T-helper 17 cell (primary cell): ENCODE measurements at regions not wholly inside any gene's neighbourhood (a gene's known extent, or its start where the extent isn't known, plus 50 kb on each side); places are given as distances from the start of the nearest gene placed in this dataset.
A peak's percentile ranks its signal among the peaks of the same experiment; 100 is the strongest.

Experiments used
- ATAC-seq: fragments of 150-1000 bp; cut with Tn5 transposase; 2 replicates; pipeline ENCODE4 v1.10.0; 2021; ENCODE audit warnings: mild to moderate bottlenecking, moderate library complexity
- DNase-seq, 3 donors: peaks; one replicate each; pipeline versions ENCODE4 v3.0.0 to v3.0.0-alpha.2; 2020 to 2021
- H3K9me3 ChIP-seq: one replicate; pipeline ENCODE4 v1.7.0; 2013; ENCODE audit warnings: low read length, mild to moderate bottlenecking; ENCODE audit not compliant: control insufficient read depth, poor library complexity, severe bottlenecking
- H3K27ac Mint-ChIP-seq: one replicate; pipeline ENCODE4 v1.8.0; 2022; ENCODE audit warnings: mild to moderate bottlenecking, moderate library complexity, mixed read lengths
- H3K27me3 Mint-ChIP-seq: one replicate; pipeline ENCODE4 v1.8.0; 2022; ENCODE audit warnings: mixed read lengths
- H3K36me3 Mint-ChIP-seq: one replicate; pipeline ENCODE4 v1.8.0; 2022; ENCODE audit warnings: low read depth, mixed read lengths
- H3K4me1 Mint-ChIP-seq: one replicate; pipeline ENCODE4 v1.8.0; 2022; ENCODE audit warnings: mild to moderate bottlenecking, mixed read lengths
- H3K4me3 Mint-ChIP-seq: one replicate; pipeline ENCODE4 v1.8.0; 2022; ENCODE audit warnings: mild to moderate bottlenecking, moderate library complexity, mixed read lengths

GRCh38 chr19:29113838-29114237 lies 99.1 kb downstream of the UQCRFS1 start:
- peaks cover 7% of the 10 kb centered on the region for H3K27me3 Mint-ChIP-seq
- no peak for ATAC-seq
- no peak for DNase-seq
- no peak overlapping the region for H3K27ac Mint-ChIP-seq
- no peaks in the 10 kb centered on the region for H3K36me3 Mint-ChIP-seq
- no peak overlapping the region for H3K4me3 Mint-ChIP-seq
- H3K9me3 ChIP-seq, result no peaks in the 10 kb centered on the region
- no peaks in the 10 kb centered on the region for H3K4me1 Mint-ChIP-seq

- ATAC-seq, result no peak
- Mint-ChIP-seq H3K36me3 (no peaks in the 10 kb centered on the region), H3K4me1 (no peaks in the 10 kb centered on the region), H3K27ac (no peak overlapping the region), H3K27me3 (peaks cover 7% of the 10 kb centered on the region), H3K4me3 (no peak overlapping the region)
- no peaks in the 10 kb centered on the region for H3K9me3 ChIP-seq
- no peak for DNase-seq
These were observed 101.4 kb downstream of the UQCRFS1 start for GRCh38 chr19:29111576-29111975.

- Mint-ChIP-seq H3K27ac (no peak overlapping the region), H3K36me3 (no peaks in the 10 kb centered on the region), H3K4me3 (no peak overlapping the region), H3K4me1 (no peaks in the 10 kb centered on the region), H3K27me3 (peaks cover 7% of the 10 kb centered on the region)
- H3K9me3 ChIP-seq, result no peaks in the 10 kb centered on the region
- ATAC-seq (no peak), DNase-seq (no peak)
These were observed 105.1 kb downstream of the UQCRFS1 start for GRCh38 chr19:29107831-29108230.

- peaks cover 4% of the 10 kb centered on the region for H3K27me3 Mint-ChIP-seq
- DNase-seq (no peak), ATAC-seq (no peak)
- no peak overlapping the region for H3K27ac Mint-ChIP-seq
- no peaks in the 10 kb centered on the region for H3K36me3 Mint-ChIP-seq
- no peak overlapping the region for H3K4me3 Mint-ChIP-seq
- no peaks in the 10 kb centered on the region for H3K9me3 ChIP-seq
- H3K4me1 Mint-ChIP-seq, result no peaks in the 10 kb centered on the region
These were observed 106.5 kb downstream of the UQCRFS1 start for GRCh38 chr19:29106346-29106885.

GRCh38 chr19:29105629-29106292 lies 107.2 kb downstream of the UQCRFS1 start:
- no peak overlapping the region for H3K4me3 Mint-ChIP-seq
- DNase-seq, result no peak
- no peak overlapping the region for H3K27ac Mint-ChIP-seq
- ATAC-seq, result no peak
- H3K36me3 Mint-ChIP-seq, result no peaks in the 10 kb centered on the region
- H3K27me3 Mint-ChIP-seq, result no peaks in the 10 kb centered on the region
- H3K4me1 Mint-ChIP-seq, result no peaks in the 10 kb centered on the region
- H3K9me3 ChIP-seq, result no peaks in the 10 kb centered on the region

- no peaks in the 10 kb centered on the region for H3K9me3 ChIP-seq
- no peak for DNase-seq
- Mint-ChIP-seq H3K27ac (no peak overlapping the region), H3K4me1 (no peaks in the 10 kb centered on the region), H3K27me3 (no peaks in the 10 kb centered on the region), H3K4me3 (no peak overlapping the region), H3K36me3 (no peaks in the 10 kb centered on the region)
- ATAC-seq, result no peak
These were observed 108.2 kb downstream of the UQCRFS1 start for GRCh38 chr19:29104605-29105241.

GRCh38 chr19:29098863-29099481 lies 114.0 kb downstream of the UQCRFS1 start:
- no peaks in the 10 kb centered on the region for H3K36me3 Mint-ChIP-seq
- DNase-seq (no peak), ATAC-seq (no peak)
- peaks cover 4% of the 10 kb centered on the region for H3K27me3 Mint-ChIP-seq
- H3K9me3 ChIP-seq, result no peaks in the 10 kb centered on the region
- no peak overlapping the region for H3K27ac Mint-ChIP-seq
- H3K4me1 Mint-ChIP-seq, result no peaks in the 10 kb centered on the region
- no peak overlapping the region for H3K4me3 Mint-ChIP-seq

GRCh38 chr19:29098091-29098490 lies 114.9 kb downstream of the UQCRFS1 start:
- Mint-ChIP-seq H3K27me3 (peaks cover 4% of the 10 kb centered on the region), H3K4me3 (no peak overlapping the region), H3K27ac (no peak overlapping the region), H3K4me1 (no peaks in the 10 kb centered on the region), H3K36me3 (no peaks in the 10 kb centered on the region)
- DNase-seq (no peak), ATAC-seq (no peak)
- H3K9me3 ChIP-seq, result no peaks in the 10 kb centered on the region

GRCh38 chr19:29096896-29097295 lies 116.1 kb downstream of the UQCRFS1 start:
- Mint-ChIP-seq H3K4me3 (no peak overlapping the region), H3K4me1 (no peaks in the 10 kb centered on the region), H3K27me3 (peaks cover 4% of the 10 kb centered on the region), H3K36me3 (no peaks in the 10 kb centered on the region), H3K27ac (no peak overlapping the region)
- no peak for DNase-seq
- ATAC-seq, result no peak
- no peaks in the 10 kb centered on the region for H3K9me3 ChIP-seq

- Mint-ChIP-seq H3K27ac (no peak overlapping the region), H3K4me1 (no peaks in the 10 kb centered on the region), H3K27me3 (no peaks in the 10 kb centered on the region), H3K4me3 (no peak overlapping the region), H3K36me3 (no peaks in the 10 kb centered on the region)
- ATAC-seq (no peak), DNase-seq (no peak)
- H3K9me3 ChIP-seq, result no peaks in the 10 kb centered on the region
These were observed 119.4 kb downstream of the UQCRFS1 start for GRCh38 chr19:29093553-29093908.

- DNase-seq (no peak), ATAC-seq (no peak)
- H3K27ac Mint-ChIP-seq, result no peak overlapping the region
- no peaks in the 10 kb centered on the region for H3K9me3 ChIP-seq
- no peaks in the 10 kb centered on the region for H3K27me3 Mint-ChIP-seq
- no peaks in the 10 kb centered on the region for H3K4me1 Mint-ChIP-seq
- peak overlapping the region; percentile 25 for H3K4me3 Mint-ChIP-seq
- H3K36me3 Mint-ChIP-seq, result no peaks in the 10 kb centered on the region
These were observed 120.0 kb downstream of the UQCRFS1 start for GRCh38 chr19:29092712-29093552.

- no peak overlapping the region for H3K4me3 Mint-ChIP-seq
- ATAC-seq (no peak), DNase-seq (no peak)
- no peaks in the 10 kb centered on the region for H3K9me3 ChIP-seq
- H3K27me3 Mint-ChIP-seq, result no peaks in the 10 kb centered on the region
- no peak overlapping the region for H3K27ac Mint-ChIP-seq
- no peaks in the 10 kb centered on the region for H3K4me1 Mint-ChIP-seq
- no peaks in the 10 kb centered on the region for H3K36me3 Mint-ChIP-seq
These were observed 122.0 kb downstream of the UQCRFS1 start for GRCh38 chr19:29090783-29091526.
